GM12892 (cell line): ENCODE measurements at regions not wholly inside any gene's neighbourhood (a gene's known extent, or its start where the extent isn't known, plus 50 kb on each side); places are given as distances from the start of the nearest gene placed in this dataset.

Source experiments
- POLR2A ChIP-seq: IDR thresholded peaks from 2 replicates; pipeline ENCODE4 v1.6.1; 2011; ENCODE audit warnings: low read depth, low read length, control low read depth
- POLR2AphosphoS5 ChIP-seq: IDR thresholded peaks from 2 replicates; pipeline ENCODE4 v1.6.1; 2011; ENCODE audit warnings: low read depth, low read length, control low read depth
- TAF1 ChIP-seq: IDR thresholded peaks from 2 replicates; pipeline ENCODE4 v1.6.1; 2011; ENCODE audit warnings: low read depth, mild to moderate bottlenecking, control low read depth, low read length, borderline replicate concordance

DNA sequence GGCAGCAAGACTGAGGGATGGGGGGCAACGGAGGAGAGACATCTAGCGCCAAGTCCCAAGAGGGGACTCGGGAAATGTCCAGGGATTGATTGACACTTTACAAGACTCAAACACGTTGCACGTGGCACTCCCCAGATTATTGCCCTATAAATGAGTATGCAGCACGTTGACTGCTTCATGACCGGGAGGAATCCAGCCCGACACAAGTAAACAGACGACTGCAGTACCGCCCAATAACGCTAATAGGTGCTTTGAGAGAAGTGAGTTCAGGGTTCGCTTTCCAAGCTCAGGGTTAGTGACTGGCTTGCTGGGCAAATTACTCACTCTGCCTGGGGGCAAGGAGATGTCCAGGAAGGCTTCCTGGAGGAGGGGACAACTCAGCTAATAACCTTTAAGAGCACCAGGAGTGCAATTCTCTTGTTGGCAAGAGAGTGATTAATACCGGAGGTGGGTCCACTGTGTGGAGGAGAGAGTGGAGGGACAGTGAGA lies 73.3 kb upstream of the MYL10 start:
- TF ChIP-seq TAF1: no peak
- TF ChIP-seq POLR2A: no peak
- no peak for TF ChIP-seq POLR2AphosphoS5
